Colonic mucosa (tissue), 4 donors: ENCODE measurements at regions not wholly inside any gene's neighbourhood (a gene's known extent, or its start where the extent isn't known, plus 50 kb on each side); places are given as distances from the start of the nearest gene placed in this dataset.
A peak's percentile ranks its signal among the peaks of the same experiment; 100 is the strongest.

Source experiments
- DNase-seq: peaks from one replicate; pipeline ENCODE4 v3.0.0-alpha.2; 2020
- H3K27ac ChIP-seq: fragments of 200-600 bp; one replicate; pipeline ENCODE4 v1.8.0; 2021
- H3K27me3 ChIP-seq: fragments of 200-600 bp; one replicate; pipeline ENCODE4 v1.8.0; 2021
- H3K36me3 ChIP-seq: fragments of 200-600 bp; one replicate; pipeline ENCODE4 v1.8.0; 2021
- H3K4me1 ChIP-seq: fragments of 200-600 bp; one replicate; pipeline ENCODE4 v1.8.0; 2021; ENCODE audit warnings: mild to moderate bottlenecking
- H3K4me3 ChIP-seq: fragments of 200-600 bp; one replicate; pipeline ENCODE4 v1.8.0; 2021
- H3K9ac ChIP-seq, 2 donors: one replicate each; pipeline ENCODE4 v1.7.0; 2013; ENCODE audit warnings: control low read depth in 2 of 2, low read depth in 2 of 2, low read length in 2 of 2
- H3K9me3 ChIP-seq: fragments of 200-600 bp; one replicate; pipeline ENCODE4 v1.8.0; 2021
- intact Hi-C: fragments of 100-400 bp; cut with DNase I; formaldehyde crosslinking; loops from one replicate; pipeline ENCODE4 v1.14.1; 2022
- TF ChIP-seq, protein P1 (sequence below): fragments of 200-600 bp; IDR thresholded peaks from one replicate; pipeline ENCODE4 v1.8.0; 2022; ENCODE audit warnings: antibody characterized with exemption, mild to moderate bottlenecking
- donor health status: healthy.
- donor health status: DM: no; HTN: no; CAD: no.
- donor health status: DM: no; HTN: no; CAD: no.

DNA sequence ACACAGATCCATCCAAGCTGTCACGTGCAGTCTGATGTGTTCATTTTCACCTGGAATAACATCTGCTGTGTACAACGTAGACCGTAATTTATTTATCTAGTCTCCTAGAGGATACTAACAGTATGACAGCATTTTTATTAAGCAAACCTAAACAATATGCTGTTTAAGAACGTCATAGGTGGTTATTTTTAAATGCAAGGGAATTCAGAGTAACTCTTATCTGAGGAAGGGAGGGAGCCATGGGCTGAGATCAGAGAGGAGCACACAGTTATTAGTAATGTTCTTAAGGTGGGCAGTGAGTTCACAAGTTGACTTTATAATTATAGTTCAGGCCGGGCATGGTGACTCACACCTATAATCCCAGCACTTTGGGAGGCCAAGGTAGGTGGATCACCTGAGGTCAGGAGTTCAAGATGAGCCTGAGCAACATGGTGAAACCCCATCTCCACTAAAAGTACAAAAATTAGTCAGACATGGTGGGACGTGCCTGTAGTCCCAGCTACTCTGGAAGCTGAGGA lies 193.6 kb downstream of the UACA start:
- Histone ChIP-seq H3K4me1 (no peaks in the 10 kb centered on the region), H3K9ac (no peak overlapping the region), H3K9me3 (no peaks in the 10 kb centered on the region), H3K4me3 (no peak overlapping the region), H3K27me3 (no peaks in the 10 kb centered on the region), H3K27ac (no peak overlapping the region), H3K36me3 (no peaks in the 10 kb centered on the region)
- TF ChIP-seq, protein P1, sequence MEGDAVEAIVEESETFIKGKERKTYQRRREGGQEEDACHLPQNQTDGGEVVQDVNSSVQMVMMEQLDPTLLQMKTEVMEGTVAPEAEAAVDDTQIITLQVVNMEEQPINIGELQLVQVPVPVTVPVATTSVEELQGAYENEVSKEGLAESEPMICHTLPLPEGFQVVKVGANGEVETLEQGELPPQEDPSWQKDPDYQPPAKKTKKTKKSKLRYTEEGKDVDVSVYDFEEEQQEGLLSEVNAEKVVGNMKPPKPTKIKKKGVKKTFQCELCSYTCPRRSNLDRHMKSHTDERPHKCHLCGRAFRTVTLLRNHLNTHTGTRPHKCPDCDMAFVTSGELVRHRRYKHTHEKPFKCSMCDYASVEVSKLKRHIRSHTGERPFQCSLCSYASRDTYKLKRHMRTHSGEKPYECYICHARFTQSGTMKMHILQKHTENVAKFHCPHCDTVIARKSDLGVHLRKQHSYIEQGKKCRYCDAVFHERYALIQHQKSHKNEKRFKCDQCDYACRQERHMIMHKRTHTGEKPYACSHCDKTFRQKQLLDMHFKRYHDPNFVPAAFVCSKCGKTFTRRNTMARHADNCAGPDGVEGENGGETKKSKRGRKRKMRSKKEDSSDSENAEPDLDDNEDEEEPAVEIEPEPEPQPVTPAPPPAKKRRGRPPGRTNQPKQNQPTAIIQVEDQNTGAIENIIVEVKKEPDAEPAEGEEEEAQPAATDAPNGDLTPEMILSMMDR: no peak
- intact Hi-C loops: no loop called here
- no peak for DNase-seq

DNA sequence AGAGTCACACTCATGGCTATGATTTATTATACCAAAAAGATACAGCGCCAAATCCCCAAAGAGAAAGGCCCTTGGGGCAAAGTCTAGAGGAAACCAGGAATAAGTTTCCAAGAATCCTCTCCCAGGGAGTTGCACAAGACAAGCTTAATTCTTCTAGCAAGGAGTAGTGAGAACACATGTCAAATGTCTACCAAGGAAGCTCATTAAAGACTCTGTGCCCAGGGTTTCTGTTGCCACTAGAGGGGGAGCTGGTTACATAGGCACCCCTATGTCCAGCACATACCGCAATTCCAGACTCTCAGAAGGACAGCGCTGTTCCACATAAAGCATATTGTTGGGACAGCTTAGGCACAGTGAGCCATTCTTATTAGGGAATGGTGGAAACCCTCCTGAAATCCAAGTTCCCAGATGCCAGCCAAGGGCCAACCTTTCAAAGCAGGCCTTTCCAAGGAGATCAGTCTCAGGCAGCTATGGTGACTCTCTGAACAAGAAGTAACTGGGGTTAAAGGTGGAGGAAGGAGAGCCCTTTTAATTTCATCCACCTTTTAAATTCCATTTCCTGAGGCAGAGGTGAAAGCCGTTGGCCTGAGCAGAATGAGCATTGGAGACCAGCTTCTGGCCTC lies 194.2 kb downstream of the UACA start:
- TF ChIP-seq, protein P1: peak; percentile 36
- Histone ChIP-seq H3K4me3 (no peak overlapping the region), H3K4me1 (no peaks in the 10 kb centered on the region), H3K9me3 (no peaks in the 10 kb centered on the region), H3K27ac (no peak overlapping the region), H3K9ac (no peak overlapping the region), H3K27me3 (no peaks in the 10 kb centered on the region), H3K36me3 (no peaks in the 10 kb centered on the region)
- no peak for DNase-seq
- intact Hi-C loops: no loop called here

DNA sequence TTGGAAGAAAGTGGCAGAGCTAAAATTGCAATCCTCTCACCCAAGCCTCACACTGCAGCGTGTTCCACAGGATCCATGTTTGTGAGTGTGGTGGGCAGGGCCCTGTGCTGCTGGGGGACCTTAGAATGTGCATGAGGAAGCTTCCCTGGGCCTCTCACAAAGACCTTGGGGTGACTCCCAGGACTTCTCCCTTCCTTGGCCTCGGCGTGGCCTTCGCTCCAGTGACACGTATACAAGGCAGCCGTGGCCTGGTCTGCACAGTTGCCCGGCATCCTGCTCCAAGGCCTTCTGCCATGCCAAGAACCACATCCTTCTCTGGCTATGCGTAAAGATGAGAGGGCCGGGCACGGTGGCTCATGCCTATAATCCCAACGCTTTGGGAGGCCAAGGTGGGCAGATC lies 196.4 kb downstream of the UACA start:
- TF ChIP-seq, protein P1: no peak
- Histone ChIP-seq H3K27me3 (no peaks in the 10 kb centered on the region), H3K4me1 (no peaks in the 10 kb centered on the region), H3K4me3 (no peak overlapping the region), H3K36me3 (no peaks in the 10 kb centered on the region), H3K27ac (no peak overlapping the region), H3K9me3 (no peaks in the 10 kb centered on the region), H3K9ac (no peak overlapping the region)
- no peak for DNase-seq
- intact Hi-C loops: no loop called here

DNA sequence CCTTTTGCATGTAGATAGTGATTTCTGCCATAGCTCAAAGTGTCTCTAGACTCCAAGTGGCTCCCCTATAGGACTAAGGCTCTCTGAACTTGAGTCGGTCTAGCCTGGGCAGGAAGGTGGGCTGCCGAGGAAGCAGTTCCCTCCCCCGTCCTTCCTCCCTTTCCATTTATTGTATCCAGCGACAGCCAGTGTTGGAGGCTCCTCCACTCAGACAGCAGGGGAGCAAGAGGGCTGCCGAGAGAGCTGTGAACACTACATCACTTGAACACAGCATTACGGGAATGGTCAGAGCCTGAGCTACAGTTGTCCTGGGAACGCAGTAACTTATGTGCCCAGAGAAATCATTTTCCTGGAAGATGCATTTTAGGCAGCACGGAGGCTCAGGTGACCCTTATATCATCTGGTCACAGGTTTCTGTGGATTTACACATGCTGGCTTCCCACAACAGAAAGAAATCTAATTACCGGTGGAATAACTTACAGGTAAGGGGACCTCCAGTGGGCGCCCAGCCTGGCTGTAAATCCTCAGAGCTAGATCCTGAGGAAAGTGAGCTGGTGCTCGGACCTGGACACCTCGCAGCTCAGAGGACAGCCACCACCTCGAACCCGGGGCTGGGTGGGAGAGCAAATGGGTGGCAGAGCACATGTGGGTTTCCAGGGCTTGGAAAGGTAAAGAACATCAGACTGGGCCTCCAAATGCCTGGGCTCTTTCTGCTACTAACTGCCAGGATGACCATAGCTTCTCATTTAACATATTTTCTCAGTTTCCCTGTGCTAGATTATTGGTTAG lies 197.1 kb downstream of the UACA start:
- Histone ChIP-seq H3K27me3 (no peaks in the 10 kb centered on the region), H3K9ac (no peak overlapping the region), H3K4me1 (no peaks in the 10 kb centered on the region), H3K9me3 (no peaks in the 10 kb centered on the region), H3K4me3 (no peak overlapping the region), H3K36me3 (no peaks in the 10 kb centered on the region), H3K27ac (no peak overlapping the region)
- TF ChIP-seq, protein P1: no peak
- no peak for DNase-seq
- intact Hi-C loops: no loop called here

DNA sequence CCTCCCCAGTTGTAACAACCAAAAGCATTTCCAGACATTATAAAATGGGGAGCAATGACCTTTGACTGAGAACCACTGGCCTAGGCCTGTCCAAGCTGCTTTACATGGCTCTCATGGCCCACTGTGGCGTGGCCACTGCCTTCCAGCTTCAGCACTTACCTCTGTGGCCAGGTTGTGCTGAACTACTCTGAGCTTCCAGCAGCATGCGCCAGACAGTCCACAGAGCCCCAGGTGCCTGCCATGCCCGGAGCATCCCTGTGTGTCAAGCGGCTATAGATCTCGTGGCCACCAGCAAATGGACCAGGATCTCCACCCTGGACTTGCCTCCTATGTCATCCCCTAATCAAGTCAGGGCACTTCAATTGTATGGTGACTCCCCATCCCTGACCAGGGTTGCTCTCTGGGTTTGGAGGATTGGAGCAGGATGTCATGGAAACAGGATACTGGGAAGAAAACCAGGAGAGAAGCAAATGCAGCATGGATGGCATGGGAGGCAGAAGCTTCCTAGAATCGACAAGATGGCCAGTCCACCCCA lies 199.7 kb downstream of the UACA start:
- TF ChIP-seq, protein P1: no peak
- no peak for DNase-seq
- H3K4me3 ChIP-seq: no peak overlapping the region
- H3K27ac ChIP-seq: no peak overlapping the region
- H3K9ac ChIP-seq: no peak overlapping the region
- H3K9me3 ChIP-seq: no peaks in the 10 kb centered on the region
- H3K4me1 ChIP-seq: no peaks in the 10 kb centered on the region
- intact Hi-C loops: no loop called here
- no peaks in the 10 kb centered on the region for H3K36me3 ChIP-seq
- no peaks in the 10 kb centered on the region for H3K27me3 ChIP-seq
